GM12878 (cell line): ENCODE measurements at regions not wholly inside any gene's neighbourhood (a gene's known extent, or its start where the extent isn't known, plus 50 kb on each side); places are given as distances from the start of the nearest gene placed in this dataset.
A peak's percentile ranks its signal among the peaks of the same experiment; 100 is the strongest.

Source experiments
- ATAC-seq: fragments of 200-7000 bp; cut with Tn5 transposase; 3 replicates; pipeline ENCODE4 v1.9.1; 2020; ENCODE audit warnings: mild to moderate bottlenecking, moderate library complexity
- BruUV-seq: library from RNA; stranded (reverse); fragments of 400-500 nt; replicated peaks from 2 replicates; lab custom pipeline; 2021; lab: Mats Ljungman, UMichigan
- CTCF ChIA-PET: fragments of 300-600 bp; sonication (Branson Sonifier 250); formaldehyde crosslinking; extraction: SDS; loops from one replicate; lab custom pipeline; 2021; ENCODE audit warnings: inconsistent platforms; lab: Yijun Ruan, JAX
- POLR2A ChIA-PET: fragments of 350-600 bp; formaldehyde crosslinking; extraction: SDS; loops from one replicate; lab custom pipeline; 2021; ENCODE audit warnings: inconsistent platforms; lab: Charles Lee
- RAD21 ChIA-PET: fragments of 300-600 bp; sonication (Branson Sonifier 250); formaldehyde crosslinking; loops from one replicate; lab custom pipeline; 2023; ENCODE audit warnings: antibody characterized with exemption; ENCODE audit not compliant: unreplicated experiment; lab: Charles Lee
- SMC1A ChIA-PET: fragments of 300-600 bp; sonication (Branson Sonifier 250); formaldehyde crosslinking; loops from one replicate; lab custom pipeline; 2023; ENCODE audit not compliant: unreplicated experiment, uncharacterized antibody; lab: Charles Lee
- DNase-seq: peaks from one replicate; pipeline ENCODE4 v3.0.0-alpha.2; 2011; ENCODE audit warnings: low read depth, low spot score
- FAIRE-seq: peaks from 3 replicates; lab custom pipeline; 2011; peaks lifted over from hg19 to GRCh38; lab: Jason Lieb, UNC
- H2AFZ ChIP-seq: 2 replicates; pipeline ENCODE4 v1.6.0; 2011; ENCODE audit warnings: low read depth, low read length, control low read depth; ENCODE audit not compliant: control insufficient read depth
- H3K27ac ChIP-seq: 2 replicates; pipeline ENCODE4 v1.5.1; 2011; ENCODE audit warnings: control low read depth; ENCODE audit not compliant: control insufficient read depth, insufficient read depth
- H3K27me3 ChIP-seq, 2 experiments: replicated peaks in 1 of 2; 2 replicates each; pipeline versions ENCODE4 v1.6.0 to v1.6.1; 2011; ENCODE audit warnings: low read length in 1 of 2; ENCODE audit not compliant: control insufficient read depth in 2 of 2, insufficient read depth in 2 of 2
- H3K36me3 ChIP-seq, 2 experiments: 2 replicates each; pipeline ENCODE4 v1.5.1; 2011; ENCODE audit warnings: low read length in 1 of 2; ENCODE audit not compliant: control insufficient read depth in 2 of 2, insufficient read depth in 2 of 2
- H3K4me1 ChIP-seq: 2 replicates; pipeline ENCODE4 v1.6.1; 2011; ENCODE audit warnings: mild to moderate bottlenecking, low read length, moderate library complexity, mixed read lengths; ENCODE audit not compliant: control insufficient read depth, insufficient read depth
- H3K4me2 ChIP-seq: 2 replicates; pipeline ENCODE4 v1.6.0; 2011; ENCODE audit warnings: control low read depth; ENCODE audit not compliant: control insufficient read depth, insufficient read depth
- H3K4me3 ChIP-seq: fragments of 200-600 bp; sonication (generic); 2 replicates; pipeline ENCODE4 v1.5.1; 2016
- H3K79me2 ChIP-seq: 2 replicates; pipeline ENCODE4 v1.6.0; 2011; ENCODE audit warnings: low read length; ENCODE audit not compliant: control insufficient read depth, insufficient read depth
- H3K9ac ChIP-seq: 2 replicates; pipeline ENCODE4 v1.8.0; 2011; ENCODE audit warnings: low read length, control low read depth, mixed read lengths; ENCODE audit not compliant: control insufficient read depth, insufficient read depth
- H3K9me3 ChIP-seq: replicated peaks from 3 replicates; pipeline ENCODE4 v1.5.1; 2011; ENCODE audit warnings: mild to moderate bottlenecking, low read length; ENCODE audit not compliant: control insufficient read depth, insufficient read depth
- H4K20me1 ChIP-seq: 2 replicates; pipeline ENCODE4 v1.6.0; 2011; ENCODE audit not compliant: control insufficient read depth, insufficient read depth
- E4F1 ChIP-seq: fragments of 450-650 bp; IDR thresholded peaks from 2 replicates; pipeline ENCODE4 v1.6.1; 2018; ENCODE audit warnings: borderline replicate concordance, mild to moderate bottlenecking; ENCODE audit not compliant: partially characterized antibody
- ELK1 ChIP-seq: IDR thresholded peaks from 2 replicates; pipeline ENCODE4 v1.6.1; 2012; ENCODE audit warnings: low read depth, low read length, improper control_type of control experiment
- IKZF1 ChIP-seq: fragments of 450-650 bp; conservative IDR thresholded peaks from 2 replicates; pipeline ENCODE4 v1.6.1; 2017; ENCODE audit warnings: antibody characterized with exemption, mild to moderate bottlenecking
- MXI1 ChIP-seq: fragments of 150-350 bp; IDR thresholded peaks from 2 replicates; pipeline ENCODE4 v1.6.1; 2011; ENCODE audit warnings: low read depth, mild to moderate bottlenecking, inconsistent platforms, low read length, improper control_type of control experiment
- RAD21 ChIP-seq: IDR thresholded peaks from 2 replicates; pipeline ENCODE4 v1.6.1; 2011; ENCODE audit warnings: mild to moderate bottlenecking, low read depth, low read length, moderate library complexity; ENCODE audit not compliant: insufficient read depth
- SREBF2 ChIP-seq: IDR thresholded peaks from 2 replicates; pipeline ENCODE4 v1.6.1; 2012; ENCODE audit warnings: mild to moderate bottlenecking, low read length
- WGBS: methylation state at CpG from one replicate; pipeline ENCODE4 v1.1.6; 2016; ENCODE audit warnings: low lambda C conversion rate; ENCODE audit not compliant: insufficient replicate concordance, insufficient coverage; ENCODE audit errors: missing lambda C conversion rate; 5-methylcytosine and 5-hydroxymethylcytosine counted together
- in situ Hi-C: fragments of 300-500 bp; cut with MboI; formaldehyde crosslinking; loops from 9 replicates; pipeline ENCODE4 v1.14.3; 2018; ENCODE audit warnings: mixed read lengths
- intact Hi-C: fragments of 100-400 bp; cut with micrococcal nuclease; formaldehyde crosslinking; loops from one replicate; pipeline ENCODE4 v1.14.2; 2022; ENCODE audit not compliant: unreplicated experiment

GRCh38 chr5:111997711-111998110 is 240.7 kb upstream of the NREP start:
- no peaks in the 10 kb centered on the region for H3K36me3 ChIP-seq
- H3K4me1 ChIP-seq: no peaks in the 10 kb centered on the region
- DNase-seq (no peak), ATAC-seq (peak; percentile 21; the same call in 1 of the 3 replicates)
- no peaks in the 10 kb centered on the region for H4K20me1 ChIP-seq
- H3K27me3 ChIP-seq: no peaks in the 10 kb centered on the region
- ChIA-PET POLR2A (no interaction called here), SMC1A (no interaction called here), RAD21 (no interaction called here)
- no peaks in the 10 kb centered on the region; the same call in 2 of the 3 replicates for H3K9me3 ChIP-seq
- H3K4me2 ChIP-seq: no peak overlapping the region
- H3K79me2 ChIP-seq: no peaks in the 10 kb centered on the region
- TF ChIP-seq IKZF1: no peak
- no peak for TF ChIP-seq MXI1
- no peak for TF ChIP-seq RAD21
- TF ChIP-seq E4F1: no peak
- no peak for TF ChIP-seq ELK1
- TF ChIP-seq SREBF2: no peak
- TF ChIP-seq, all 136 proteins: peak for 0
- H3K27ac ChIP-seq: no peak overlapping the region
- FAIRE-seq: no peak
- 23% methylated on average over 3 of the region's 3 CpGs for WGBS
- no peak overlapping the region for H2AFZ ChIP-seq
- BruUV-seq: no TSS peak
- in situ Hi-C loops (no loop called here), intact Hi-C loops (no loop called here)
- CTCF ChIA-PET: no interaction called here
- H3K9ac ChIP-seq: no peak overlapping the region
- no peak overlapping the region for H3K4me3 ChIP-seq
